GM12892 (cell line): ENCODE measurements at regions not wholly inside any gene's neighbourhood (a gene's known extent, or its start where the extent isn't known, plus 50 kb on each side); places are given as distances from the start of the nearest gene placed in this dataset.

ENCODE experiments used
- DNase-seq: peaks from one replicate; pipeline ENCODE4 v3.0.0; 2011; ENCODE audit not compliant: insufficient read length
- FAIRE-seq: peaks from 2 replicates; lab custom pipeline; 2011; peaks lifted over from hg19 to GRCh38; lab: Jason Lieb, UNC
- POLR2A ChIP-seq: IDR thresholded peaks from 2 replicates; pipeline ENCODE4 v1.6.1; 2011; ENCODE audit warnings: low read depth, low read length, control low read depth
- POLR2AphosphoS5 ChIP-seq: IDR thresholded peaks from 2 replicates; pipeline ENCODE4 v1.6.1; 2011; ENCODE audit warnings: low read depth, low read length, control low read depth
- TAF1 ChIP-seq: IDR thresholded peaks from 2 replicates; pipeline ENCODE4 v1.6.1; 2011; ENCODE audit warnings: low read depth, mild to moderate bottlenecking, control low read depth, low read length, borderline replicate concordance

DNA sequence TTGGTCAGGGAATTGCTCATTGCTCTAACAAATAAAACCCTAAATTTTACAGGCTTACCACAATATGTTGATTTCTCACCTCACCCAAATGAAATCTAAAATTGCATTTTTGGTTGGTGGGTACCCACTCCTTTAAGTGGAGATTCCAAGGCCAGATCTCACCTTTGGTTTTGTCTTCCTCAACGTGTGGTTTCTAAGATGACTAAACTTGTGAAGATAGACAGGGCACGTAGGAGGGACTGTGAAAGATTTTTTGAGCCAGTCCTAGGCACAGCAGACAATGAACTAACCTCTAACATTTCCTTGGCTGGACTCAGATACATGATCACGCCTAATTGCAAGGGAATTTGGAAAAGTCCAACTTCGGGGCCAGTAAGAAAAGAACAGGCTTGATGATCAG is 1003.9 kb downstream of the FLRT2 start:
- no peak for DNase-seq
- no peak for FAIRE-seq
- TF ChIP-seq POLR2A (no peak), POLR2AphosphoS5 (no peak)

DNA sequence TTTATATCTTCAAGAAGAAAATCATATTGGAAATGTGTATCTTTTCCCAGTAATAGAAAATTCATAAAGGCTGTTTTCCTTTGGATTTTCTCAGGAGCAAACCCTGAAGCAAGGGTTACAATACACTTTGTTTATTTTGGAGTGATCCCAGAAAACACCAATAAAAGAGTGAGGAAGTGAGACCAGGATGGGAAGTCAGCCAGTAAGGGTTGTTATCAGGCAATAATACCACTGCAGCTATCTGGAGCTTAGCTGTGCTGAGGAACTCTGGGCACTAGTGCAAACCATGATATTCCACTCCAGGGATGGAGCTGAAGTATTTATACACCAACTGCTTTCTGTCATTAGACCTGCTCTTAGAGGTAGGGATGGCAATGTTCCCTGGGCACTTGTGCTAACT is 1002.3 kb downstream of the FLRT2 start:
- FAIRE-seq (no peak), DNase-seq (no peak)
- TF ChIP-seq POLR2A (no peak), POLR2AphosphoS5 (no peak), TAF1 (no peak)

DNA sequence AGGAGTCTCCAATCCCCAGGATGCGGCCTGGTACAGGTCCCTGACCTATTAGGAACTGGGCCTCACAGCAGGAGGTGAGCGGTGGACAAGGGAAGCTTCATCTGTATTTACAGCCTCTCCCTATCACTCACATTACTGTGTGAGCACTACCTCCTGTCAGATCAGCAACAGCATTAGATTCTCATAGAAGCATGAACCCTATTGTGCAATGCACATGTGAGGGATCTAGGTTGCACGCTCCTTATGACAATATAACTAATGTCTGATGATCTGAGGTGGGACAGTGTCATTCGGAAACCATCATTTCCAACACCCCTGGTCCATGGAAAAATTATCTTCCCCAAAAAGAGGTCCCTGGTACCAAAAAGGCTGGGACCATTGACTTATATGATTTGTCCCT is 1000.5 kb downstream of the FLRT2 start:
- no peak for TF ChIP-seq TAF1
- TF ChIP-seq POLR2A, result no peak
- no peak for TF ChIP-seq POLR2AphosphoS5
- no peak for DNase-seq
- FAIRE-seq, result no peak

DNA sequence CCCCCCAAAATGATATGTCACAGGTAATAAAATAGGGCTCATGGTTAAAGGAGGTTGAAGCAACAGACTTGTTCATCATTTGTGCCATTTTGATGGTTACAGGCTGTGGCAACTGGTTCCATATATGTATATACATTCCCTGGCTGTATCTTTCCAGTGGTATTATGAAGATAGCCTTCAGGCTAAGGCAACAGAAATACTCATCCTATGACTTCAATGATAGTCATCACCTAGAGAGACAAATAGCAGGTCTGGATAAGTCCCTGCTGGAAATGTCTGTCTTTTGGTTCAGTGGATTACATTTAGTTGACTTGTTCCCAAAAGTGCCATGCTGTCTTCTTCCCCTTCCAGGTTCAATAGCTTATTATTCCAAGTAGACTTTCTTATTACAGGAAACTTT is 997.4 kb downstream of the FLRT2 start:
- no peak for DNase-seq
- TF ChIP-seq TAF1, result no peak
- TF ChIP-seq POLR2AphosphoS5, result no peak
- TF ChIP-seq POLR2A, result no peak
- FAIRE-seq, result no peak

DNA sequence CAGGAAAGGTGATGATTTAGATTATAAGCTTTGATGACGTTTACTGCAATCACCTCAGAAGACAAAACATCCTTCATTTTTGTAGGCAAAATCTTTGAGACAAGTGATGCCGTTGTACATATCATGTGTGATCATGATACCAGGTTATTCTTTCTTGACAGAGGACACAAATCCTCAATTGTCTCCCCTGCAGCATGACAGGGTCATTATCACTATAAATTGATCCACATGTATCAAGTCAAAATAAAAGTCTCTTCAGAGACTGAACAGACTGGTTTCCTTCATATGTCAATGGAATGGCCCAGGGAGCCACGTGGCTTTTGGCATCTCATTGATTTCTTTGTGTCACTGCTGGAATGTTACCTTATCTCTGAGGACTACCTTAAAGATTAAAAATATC is 995.7 kb downstream of the FLRT2 start:
- no peak for DNase-seq
- FAIRE-seq, result no peak
- TF ChIP-seq POLR2AphosphoS5, result no peak
- no peak for TF ChIP-seq POLR2A
- TF ChIP-seq TAF1, result no peak

DNA sequence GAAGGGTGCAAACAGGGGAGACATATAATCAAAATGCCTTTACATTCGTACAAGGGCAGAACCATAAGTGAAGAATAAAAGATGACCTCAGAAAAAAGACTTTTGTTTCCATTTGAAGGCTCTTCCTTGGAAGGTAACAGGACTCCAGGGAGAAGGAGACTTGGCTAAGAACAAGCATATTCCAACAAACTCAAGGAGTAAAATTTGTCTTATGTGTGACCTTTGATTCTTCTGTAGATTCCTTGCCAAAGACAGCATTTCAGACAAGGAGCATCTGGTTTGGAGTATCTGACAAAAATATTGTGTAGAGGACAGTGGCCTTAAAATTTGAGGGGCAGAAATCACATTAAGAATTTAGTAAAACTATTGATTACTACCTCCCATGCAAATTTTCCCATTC is 991.9 kb downstream of the FLRT2 start:
- DNase-seq, result no peak

DNA sequence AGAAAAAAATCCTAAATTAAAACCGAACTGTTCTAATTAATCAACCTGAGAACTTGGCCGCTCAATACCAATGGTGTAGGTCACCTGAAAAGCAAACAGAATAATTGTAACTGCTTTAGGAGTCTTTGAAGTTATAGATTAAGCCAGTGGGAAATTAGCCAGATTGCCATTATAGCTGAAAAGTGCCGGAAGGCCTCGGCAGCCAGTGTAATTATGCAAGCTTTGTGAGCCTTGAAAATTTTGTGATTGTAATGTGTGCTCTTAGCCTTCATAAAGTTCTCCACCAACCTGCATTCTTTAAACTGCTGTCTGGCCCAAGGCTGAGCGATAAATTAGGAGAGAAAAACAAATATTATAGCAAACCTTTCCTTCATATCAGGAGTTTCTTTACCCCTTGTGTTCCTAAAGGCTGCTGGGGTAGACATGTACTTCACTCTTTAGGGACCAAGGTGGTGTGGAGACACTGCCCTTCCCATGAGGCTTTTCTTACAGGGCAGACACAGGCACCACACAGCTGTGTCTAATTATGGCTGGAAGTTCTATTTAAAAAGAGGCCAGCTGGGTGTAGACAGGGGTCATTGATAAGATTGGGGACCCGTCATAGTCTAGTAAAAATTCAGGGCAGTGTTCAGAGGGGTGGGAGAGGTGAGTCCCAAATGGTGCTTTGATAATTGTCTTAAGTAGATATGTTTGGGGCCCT is 991.2 kb downstream of the FLRT2 start:
- DNase-seq, result no peak
- no peak for FAIRE-seq
- TF ChIP-seq POLR2A, result no peak
- TF ChIP-seq POLR2AphosphoS5, result no peak
- TF ChIP-seq TAF1, result no peak

More for the DNA sequence above, 991.9 kb downstream of the FLRT2 start:
- FAIRE-seq, result no peak
- TF ChIP-seq POLR2AphosphoS5, result no peak
- TF ChIP-seq POLR2A, result no peak
- no peak for TF ChIP-seq TAF1

DNA sequence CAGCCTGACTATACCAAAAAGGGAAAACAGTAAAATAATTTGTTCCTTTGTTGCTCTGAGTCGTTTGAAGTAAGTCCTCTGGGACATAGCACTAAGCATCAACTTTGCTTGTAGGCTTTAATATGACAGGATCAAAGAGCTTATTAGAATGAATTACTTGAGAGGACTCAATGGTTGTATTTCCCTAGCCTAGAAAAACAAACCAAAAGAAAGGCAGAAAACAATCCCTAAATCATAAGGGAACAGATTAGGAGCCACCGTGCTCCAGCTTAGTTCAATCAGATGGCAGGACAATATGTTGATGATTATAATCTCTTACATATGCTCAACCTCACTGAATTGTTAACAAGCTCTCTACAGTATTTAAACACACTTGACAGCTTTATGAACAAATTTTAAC is 988.4 kb downstream of the FLRT2 start:
- FAIRE-seq, result no peak
- no peak for DNase-seq
- TF ChIP-seq POLR2AphosphoS5, result no peak
- TF ChIP-seq TAF1, result no peak
- no peak for TF ChIP-seq POLR2A

DNA sequence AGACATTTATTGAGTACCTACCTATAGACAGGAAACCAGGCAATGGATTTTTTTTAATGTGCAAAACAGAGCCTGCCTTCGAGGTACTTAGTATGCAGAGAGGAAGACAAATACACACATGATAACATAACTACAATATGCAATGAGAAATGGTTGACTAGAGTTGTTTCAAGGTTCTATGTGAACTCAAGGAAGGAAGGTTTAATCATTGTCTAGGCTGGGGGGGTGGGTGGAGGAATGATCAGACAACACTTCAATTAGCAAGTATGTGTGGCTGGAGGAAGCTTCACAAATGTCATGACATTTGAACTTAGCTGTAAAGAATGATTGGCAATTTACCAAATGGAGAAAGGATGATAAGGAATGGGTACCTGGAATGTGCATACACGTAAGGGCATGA is 985.3 kb downstream of the FLRT2 start:
- no peak for FAIRE-seq
- no peak for DNase-seq
- no peak for TF ChIP-seq POLR2AphosphoS5
- TF ChIP-seq POLR2A, result no peak
- no peak for TF ChIP-seq TAF1

DNA sequence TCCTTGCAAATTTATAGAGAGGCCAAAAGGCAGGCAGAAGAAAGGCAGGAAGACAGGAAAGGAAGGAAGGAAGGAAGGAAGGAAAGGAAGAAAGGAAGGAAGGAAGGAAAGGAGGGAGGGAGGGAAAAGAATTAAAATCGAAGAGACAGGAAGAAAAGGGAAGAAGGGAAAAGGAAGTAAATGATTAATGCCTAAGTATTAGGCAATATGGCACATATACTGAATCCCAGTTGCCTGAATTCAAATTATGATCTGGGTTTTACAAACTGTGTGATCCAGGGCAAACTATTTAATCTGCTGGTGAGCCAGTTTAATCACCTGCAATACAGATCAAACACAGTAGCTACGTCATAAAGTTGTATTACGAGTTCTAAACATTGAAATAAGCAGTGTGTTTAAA is 983.6 kb downstream of the FLRT2 start:
- FAIRE-seq (no peak), DNase-seq (no peak)
- TF ChIP-seq TAF1 (no peak), POLR2AphosphoS5 (no peak), POLR2A (no peak)

DNA sequence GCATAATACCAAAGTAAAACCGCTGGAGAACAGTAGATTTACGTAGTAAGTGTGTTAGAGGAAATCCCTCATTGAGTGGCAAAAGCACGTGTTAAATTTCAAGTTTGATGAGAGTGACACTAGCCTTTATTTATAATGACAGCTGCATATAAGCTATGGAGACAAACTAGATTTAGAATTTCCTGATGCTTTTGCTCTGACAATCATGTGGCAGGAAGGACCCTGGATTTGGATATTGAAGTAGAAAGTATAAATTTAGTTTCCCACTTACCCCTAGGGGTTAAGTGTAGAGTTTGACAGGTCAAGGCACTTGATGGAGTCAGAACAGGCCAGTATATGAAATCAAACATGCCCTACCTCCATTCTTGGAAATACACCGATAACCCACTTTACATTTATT is 983.1 kb downstream of the FLRT2 start:
- DNase-seq (no peak), FAIRE-seq (no peak)
- TF ChIP-seq POLR2AphosphoS5, result no peak
- no peak for TF ChIP-seq POLR2A
- TF ChIP-seq TAF1, result no peak

DNA sequence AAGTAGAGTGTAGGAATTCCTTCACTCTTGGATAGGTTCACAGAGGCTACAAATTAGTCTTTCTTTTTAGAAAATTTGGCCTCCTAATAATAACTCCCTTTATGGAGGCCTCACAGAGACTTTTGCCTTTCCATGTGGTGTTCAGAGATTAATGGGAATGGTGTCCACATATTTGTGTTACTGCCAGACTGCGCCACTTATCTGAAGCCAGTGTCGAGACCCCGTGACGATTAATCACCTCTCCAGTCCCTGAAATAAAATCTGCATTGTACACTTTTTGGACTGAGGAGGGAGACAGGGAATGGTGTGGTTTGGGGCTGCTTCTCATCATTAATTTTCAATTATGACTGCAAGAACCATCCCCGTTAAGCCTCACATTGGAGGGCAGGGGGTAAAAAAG is 980.5 kb downstream of the FLRT2 start:
- no peak for DNase-seq
- FAIRE-seq, result no peak
- TF ChIP-seq POLR2A (no peak), POLR2AphosphoS5 (no peak), TAF1 (no peak)

DNA sequence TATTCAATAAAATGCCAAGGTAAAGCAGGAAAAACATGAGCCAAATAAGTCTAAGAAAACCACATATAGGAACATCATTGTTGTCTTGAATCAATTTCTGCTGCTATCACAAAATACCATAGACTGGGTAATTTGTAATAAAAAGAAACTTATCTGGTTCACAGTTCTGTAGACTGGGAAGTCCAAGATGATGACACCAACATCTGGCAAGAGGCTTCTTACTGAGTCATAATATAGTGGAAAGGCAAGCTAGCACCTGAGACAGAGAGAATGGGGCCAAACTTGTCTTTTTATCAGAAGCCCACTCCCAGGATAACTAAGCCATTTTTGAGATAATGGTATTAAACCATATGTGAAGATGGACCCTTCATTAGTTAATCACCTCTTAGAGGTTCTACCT is 975.9 kb downstream of the FLRT2 start:
- no peak for TF ChIP-seq POLR2AphosphoS5
- no peak for TF ChIP-seq TAF1
- no peak for TF ChIP-seq POLR2A
- no peak for DNase-seq
- FAIRE-seq, result no peak

DNA sequence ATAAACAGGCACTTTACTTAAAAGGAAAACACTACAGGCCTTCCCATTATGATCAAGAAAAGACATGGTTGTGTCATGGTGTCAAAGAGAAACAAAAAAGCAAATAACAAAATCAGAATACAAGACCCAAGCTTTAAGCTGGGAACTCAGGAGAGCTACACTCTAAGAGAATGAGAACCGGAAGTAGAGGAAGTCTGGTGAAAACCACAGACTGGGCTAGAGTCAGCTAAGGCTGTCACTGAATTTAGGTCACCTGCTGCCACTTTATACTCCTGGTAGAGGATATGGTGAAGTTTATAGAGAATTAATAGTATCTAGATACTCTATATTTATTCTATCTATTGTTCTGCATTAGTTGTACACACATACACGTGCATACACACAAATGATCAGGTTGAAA is 971.7 kb downstream of the FLRT2 start:
- TF ChIP-seq POLR2AphosphoS5, result no peak
- no peak for TF ChIP-seq POLR2A
- no peak for TF ChIP-seq TAF1
- no peak for DNase-seq
- no peak for FAIRE-seq
